Duodenal mucosa (tissue), 2 donors: ENCODE measurements at regions not wholly inside any gene's neighbourhood (a gene's known extent, or its start where the extent isn't known, plus 50 kb on each side); places are given as distances from the start of the nearest gene placed in this dataset.

ENCODE experiments used
- H3K27ac ChIP-seq: one replicate; pipeline ENCODE4 v1.7.0; 2013; ENCODE audit warnings: low read depth, low read length
- H3K27me3 ChIP-seq, 2 donors: one replicate each; pipeline ENCODE4 v1.7.0; 2013; ENCODE audit warnings: low read length in 2 of 2, control low read depth in 1 of 2; ENCODE audit not compliant: insufficient read depth in 2 of 2, control insufficient read depth in 1 of 2
- H3K36me3 ChIP-seq, 2 donors: one replicate each; pipeline ENCODE4 v1.7.0; 2013; ENCODE audit warnings: low read length in 2 of 2, control low read depth in 1 of 2; ENCODE audit not compliant: insufficient read depth in 2 of 2, control insufficient read depth in 1 of 2
- H3K4me1 ChIP-seq, 2 donors: one replicate each; pipeline ENCODE4 v1.7.0; 2013; ENCODE audit warnings: low read length in 2 of 2, control low read depth in 1 of 2; ENCODE audit not compliant: insufficient read depth in 2 of 2, control insufficient read depth in 1 of 2
- H3K4me3 ChIP-seq, 2 donors: one replicate each; pipeline ENCODE4 v1.7.0; 2013; ENCODE audit warnings: low read length in 2 of 2, low read depth in 1 of 2
- H3K9ac ChIP-seq, 2 donors: one replicate each; pipeline ENCODE4 v1.7.0; 2013; ENCODE audit warnings: low read length in 2 of 2, low read depth in 1 of 2
- H3K9me3 ChIP-seq, 2 donors: one replicate each; pipeline ENCODE4 v1.7.0; 2013; ENCODE audit warnings: low read length in 2 of 2, control low read depth in 1 of 2; ENCODE audit not compliant: control insufficient read depth in 1 of 2

DNA sequence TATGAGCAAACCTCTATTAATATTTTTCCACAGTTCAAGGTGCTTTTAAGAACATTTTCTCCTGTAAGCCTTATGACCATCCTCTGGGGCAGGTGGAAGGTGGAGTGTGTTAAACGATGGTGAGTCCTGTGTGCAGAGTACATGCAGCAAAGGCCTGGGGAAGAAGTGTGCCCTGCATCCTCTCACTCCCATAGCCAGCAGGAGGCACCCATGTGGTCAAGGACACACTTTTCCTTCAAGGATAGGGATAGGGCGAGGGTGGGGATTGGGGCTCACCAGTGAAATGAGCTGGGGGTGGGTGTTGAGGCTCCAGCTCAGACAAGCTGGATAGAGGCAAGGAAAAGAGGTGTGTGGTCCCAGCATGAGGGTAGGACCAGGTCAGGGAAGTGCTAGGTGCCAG is 120.8 kb upstream of the KCNE2 start:
- no peaks in the 10 kb centered on the region for H3K9me3 ChIP-seq
- no peak overlapping the region for H3K27ac ChIP-seq
- H3K27me3 ChIP-seq, result no peaks in the 10 kb centered on the region
- no peaks in the 10 kb centered on the region for H3K4me1 ChIP-seq
- H3K9ac ChIP-seq, result no peak overlapping the region
- no peaks in the 10 kb centered on the region for H3K36me3 ChIP-seq
- no peak overlapping the region for H3K4me3 ChIP-seq

DNA sequence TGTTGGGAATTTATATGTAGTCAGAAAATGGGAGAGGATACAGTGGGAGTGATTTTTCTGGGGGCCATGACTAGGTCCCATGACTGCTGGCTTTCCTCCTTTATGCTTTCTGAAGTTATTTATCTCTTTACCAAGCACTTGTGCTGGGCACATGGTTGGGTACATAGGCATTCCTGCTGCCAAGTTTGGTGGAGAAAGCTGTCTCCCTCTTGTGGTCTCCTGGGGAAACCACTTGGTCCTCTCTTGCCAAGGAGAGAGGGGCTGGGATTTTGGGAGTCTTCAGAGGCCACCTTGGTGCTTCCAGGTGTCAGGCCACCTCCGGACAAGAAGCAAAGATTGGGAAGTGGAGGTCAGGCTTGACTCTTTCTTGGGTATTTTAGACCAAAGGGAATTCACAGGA is 120.2 kb upstream of the KCNE2 start:
- no peaks in the 10 kb centered on the region for H3K27me3 ChIP-seq
- no peak overlapping the region for H3K27ac ChIP-seq
- H3K36me3 ChIP-seq, result no peaks in the 10 kb centered on the region
- no peaks in the 10 kb centered on the region for H3K4me1 ChIP-seq
- no peak overlapping the region for H3K4me3 ChIP-seq
- no peak overlapping the region for H3K9ac ChIP-seq
- H3K9me3 ChIP-seq, result no peaks in the 10 kb centered on the region

DNA sequence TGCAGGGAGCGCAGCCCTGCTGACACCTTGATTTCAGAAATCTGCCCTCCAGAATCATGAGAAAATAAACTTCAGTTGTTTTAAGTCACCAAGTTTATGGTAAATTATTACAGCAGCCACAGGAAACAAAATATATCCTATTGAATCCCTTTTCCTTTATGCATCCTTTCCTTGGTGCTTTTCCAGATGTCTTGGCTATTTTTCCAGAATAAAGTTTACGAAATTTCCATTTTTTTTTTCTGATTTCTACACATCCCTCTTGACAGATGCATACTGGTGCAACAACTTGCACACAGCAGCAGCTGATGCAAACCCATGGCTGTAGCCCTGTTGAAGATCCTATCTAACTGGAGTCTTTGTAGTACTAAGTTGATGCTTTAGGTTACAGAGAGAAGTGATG is 111.1 kb upstream of the KCNE2 start:
- H3K4me3 ChIP-seq, result no peak overlapping the region
- H3K4me1 ChIP-seq, result no peaks in the 10 kb centered on the region
- H3K9me3 ChIP-seq, result peaks cover 9% of the 10 kb centered on the region in 2 donors
- H3K9ac ChIP-seq, result no peak overlapping the region
- no peak overlapping the region for H3K27ac ChIP-seq
- H3K27me3 ChIP-seq, result no peaks in the 10 kb centered on the region
- no peaks in the 10 kb centered on the region for H3K36me3 ChIP-seq

DNA sequence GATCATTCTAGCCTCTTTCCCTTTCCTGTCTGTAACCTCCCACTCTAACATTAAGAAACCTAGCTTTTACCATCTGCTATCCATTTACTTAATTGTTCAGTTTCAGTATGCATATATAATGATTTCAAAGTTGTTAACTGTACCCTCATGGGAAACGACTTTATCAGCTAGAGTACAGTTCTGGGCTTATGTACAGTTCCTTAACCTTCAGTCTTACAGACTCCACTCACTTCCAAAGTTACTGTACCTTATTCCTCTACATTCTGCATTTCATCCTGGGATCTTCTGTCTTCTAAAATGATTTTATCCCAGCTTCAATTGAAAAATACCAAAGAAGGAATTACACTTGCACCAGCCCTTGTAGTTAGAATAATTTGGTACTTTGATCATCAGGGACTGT is 108.7 kb upstream of the KCNE2 start:
- peaks cover 9% of the 10 kb centered on the region in 2 donors for H3K9me3 ChIP-seq
- no peak overlapping the region for H3K4me3 ChIP-seq
- no peak overlapping the region for H3K27ac ChIP-seq
- no peaks in the 10 kb centered on the region for H3K36me3 ChIP-seq
- no peak overlapping the region for H3K9ac ChIP-seq
- H3K27me3 ChIP-seq, result no peaks in the 10 kb centered on the region
- H3K4me1 ChIP-seq, result no peaks in the 10 kb centered on the region

DNA sequence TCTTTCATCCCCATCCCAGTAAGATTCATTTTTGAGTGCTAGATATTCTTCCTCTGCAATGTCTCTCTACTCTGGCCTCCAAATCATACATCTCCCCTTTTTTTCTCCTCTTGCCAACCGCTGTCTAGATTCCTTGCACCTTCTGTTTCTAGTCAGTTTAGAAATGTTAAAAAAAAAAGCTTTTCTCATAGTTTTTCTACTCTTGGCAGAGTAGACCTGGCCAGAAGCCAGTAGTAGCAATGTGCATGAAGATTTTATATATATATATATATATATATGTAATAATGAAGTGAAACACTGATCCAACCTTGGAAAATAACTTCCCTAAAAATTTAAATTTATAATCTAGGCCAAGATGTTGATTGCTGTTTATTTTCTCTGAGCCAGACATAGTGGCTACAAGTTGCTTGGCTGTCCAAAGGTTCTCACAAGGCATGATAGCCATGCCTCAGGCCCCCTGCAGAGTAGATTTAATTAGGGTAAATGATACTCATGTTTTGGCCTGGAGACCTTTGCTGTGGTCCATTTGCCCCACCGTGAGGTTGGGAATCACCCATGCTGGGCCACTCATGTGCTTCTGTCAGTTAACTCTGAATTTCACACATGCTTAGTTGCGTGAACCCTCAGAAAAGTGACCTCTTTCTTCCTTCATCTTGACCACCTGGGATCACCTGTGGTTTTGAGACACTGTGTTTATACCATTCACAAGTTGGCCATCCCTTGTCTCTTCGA is 103.4 kb upstream of the KCNE2 start:
- H3K27me3 ChIP-seq, result no peaks in the 10 kb centered on the region
- H3K27ac ChIP-seq, result no peak overlapping the region
- H3K9ac ChIP-seq, result no peak overlapping the region
- no peaks in the 10 kb centered on the region for H3K36me3 ChIP-seq
- peaks cover under 1 to 3% of the 10 kb centered on the region in 2 donors for H3K9me3 ChIP-seq
- H3K4me3 ChIP-seq, result no peak overlapping the region
- no peaks in the 10 kb centered on the region for H3K4me1 ChIP-seq

DNA sequence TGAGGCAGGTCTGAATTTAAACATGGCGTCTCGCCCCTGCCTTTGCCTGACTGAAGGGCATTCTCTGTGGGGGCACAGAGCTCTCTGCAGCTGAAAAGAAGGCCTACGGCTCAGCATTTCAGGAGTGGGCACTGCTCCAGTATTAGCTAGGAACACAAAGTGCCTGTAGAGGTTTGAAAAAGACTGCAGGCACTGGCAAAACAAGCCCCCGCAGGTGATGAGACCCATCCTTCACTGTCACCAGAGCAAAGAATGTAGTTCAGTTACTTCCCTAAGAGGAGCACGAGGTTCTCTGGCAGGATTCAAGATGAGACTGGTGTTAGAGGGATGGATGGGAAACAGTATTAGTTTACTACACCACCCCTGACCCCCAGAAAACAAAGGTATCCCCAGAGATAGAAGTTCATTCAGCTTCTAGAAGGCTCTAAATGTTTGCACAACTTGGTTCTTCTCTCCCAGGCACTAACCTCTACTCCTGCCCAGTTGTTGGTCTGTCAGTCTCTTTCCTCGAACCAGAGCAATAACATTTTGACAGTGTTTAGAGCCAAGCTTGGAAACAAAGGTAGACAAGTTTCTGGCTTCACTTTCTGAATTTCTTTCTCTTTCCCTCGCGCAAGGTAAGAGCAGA is 101.9 kb upstream of the KCNE2 start:
- no peaks in the 10 kb centered on the region for H3K4me1 ChIP-seq
- no peaks in the 10 kb centered on the region for H3K36me3 ChIP-seq
- H3K9ac ChIP-seq, result no peak overlapping the region
- H3K9me3 ChIP-seq, result no peaks in the 10 kb centered on the region
- no peak overlapping the region for H3K4me3 ChIP-seq
- H3K27ac ChIP-seq, result no peak overlapping the region
- no peaks in the 10 kb centered on the region for H3K27me3 ChIP-seq

DNA sequence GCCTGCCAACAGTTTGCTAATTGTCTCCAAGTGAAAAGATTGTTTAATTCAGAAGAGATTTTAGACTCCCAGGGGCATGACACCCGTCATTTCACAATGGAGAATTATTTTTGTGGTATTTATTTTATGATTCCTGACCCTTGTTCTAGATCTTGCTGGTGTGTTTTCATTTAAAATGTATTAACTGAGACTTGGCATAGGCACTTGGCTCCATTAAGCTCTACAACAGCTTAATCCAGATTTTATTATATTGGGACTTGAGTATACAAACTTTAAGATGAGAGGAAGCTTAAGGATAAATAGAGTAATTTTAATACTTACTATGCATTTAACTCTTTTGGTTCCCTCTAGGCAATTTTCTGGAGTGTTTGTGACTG is 101.3 kb upstream of the KCNE2 start:
- H3K27ac ChIP-seq, result no peak overlapping the region
- H3K9ac ChIP-seq, result no peak overlapping the region
- no peak overlapping the region for H3K4me3 ChIP-seq
- no peaks in the 10 kb centered on the region for H3K4me1 ChIP-seq
- H3K27me3 ChIP-seq, result no peaks in the 10 kb centered on the region
- H3K36me3 ChIP-seq, result no peaks in the 10 kb centered on the region
- H3K9me3 ChIP-seq, result no peaks in the 10 kb centered on the region

DNA sequence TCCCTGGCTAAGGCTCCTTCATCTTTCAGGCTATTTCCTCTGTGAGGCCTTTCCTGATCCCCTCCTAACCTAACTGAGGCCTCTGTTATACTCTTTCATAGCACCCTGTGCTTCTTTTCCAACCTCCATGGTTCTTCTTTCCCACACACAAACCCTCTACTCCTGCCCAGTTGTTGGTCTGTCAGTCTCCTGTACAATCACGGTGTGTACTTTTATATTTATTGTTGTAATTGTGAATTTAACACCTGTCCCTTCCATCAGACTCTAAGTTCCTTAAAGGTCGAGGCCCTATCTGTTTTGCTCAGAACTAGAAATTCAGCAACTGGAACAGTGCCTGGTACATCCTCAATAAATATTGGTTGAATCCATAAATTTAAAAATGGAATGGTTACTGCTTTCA is 100.2 kb upstream of the KCNE2 start:
- no peaks in the 10 kb centered on the region for H3K4me1 ChIP-seq
- no peak overlapping the region for H3K9ac ChIP-seq
- no peak overlapping the region for H3K27ac ChIP-seq
- H3K27me3 ChIP-seq, result no peaks in the 10 kb centered on the region
- no peaks in the 10 kb centered on the region for H3K9me3 ChIP-seq
- no peak overlapping the region for H3K4me3 ChIP-seq
- H3K36me3 ChIP-seq, result no peaks in the 10 kb centered on the region

DNA sequence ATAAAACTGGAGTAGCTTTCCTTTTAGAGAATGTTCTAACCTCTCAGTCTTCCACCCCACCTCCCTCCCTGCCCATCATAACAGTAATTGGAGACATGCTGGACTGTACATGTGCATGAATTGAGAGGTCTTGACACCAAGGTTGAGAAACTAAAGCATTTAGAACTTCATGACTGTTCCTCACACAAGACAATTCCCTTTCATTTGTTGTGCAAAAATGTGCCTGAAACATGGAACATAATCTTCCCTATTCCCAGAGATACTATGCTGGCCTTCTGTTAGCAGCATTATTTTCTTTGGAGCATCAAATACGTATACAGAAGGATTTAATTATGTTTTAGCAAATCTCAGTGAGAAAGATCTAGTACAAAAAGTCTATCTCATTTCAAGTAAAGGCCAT is 97.5 kb upstream of the KCNE2 start:
- no peaks in the 10 kb centered on the region for H3K36me3 ChIP-seq
- H3K9me3 ChIP-seq, result no peaks in the 10 kb centered on the region
- no peak overlapping the region for H3K4me3 ChIP-seq
- H3K4me1 ChIP-seq, result no peaks in the 10 kb centered on the region
- H3K27ac ChIP-seq, result no peak overlapping the region
- no peaks in the 10 kb centered on the region for H3K27me3 ChIP-seq
- no peak overlapping the region for H3K9ac ChIP-seq

DNA sequence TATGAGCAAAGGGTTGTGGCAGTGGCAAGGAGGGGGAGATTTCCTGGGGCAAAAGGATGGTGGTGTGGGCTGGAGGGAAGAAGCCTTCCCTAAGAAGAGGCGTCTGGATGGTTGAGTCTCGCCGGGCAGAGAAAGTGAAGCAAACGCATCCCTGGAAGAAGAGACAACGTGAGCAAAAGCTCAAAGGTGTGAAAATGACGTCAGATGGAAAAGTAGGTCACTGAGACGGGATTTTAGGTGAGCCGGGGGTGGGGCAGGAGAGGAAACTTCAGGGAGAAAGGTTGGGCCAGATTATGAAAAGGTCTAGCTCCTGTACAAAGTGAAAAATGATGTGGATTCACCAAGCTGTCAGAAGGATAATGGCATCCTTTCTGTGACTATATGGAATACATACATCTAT is 95.3 kb upstream of the KCNE2 start:
- Histone ChIP-seq H3K4me3 (no peak overlapping the region), H3K27me3 (no peaks in the 10 kb centered on the region), H3K9ac (no peak overlapping the region), H3K27ac (no peak overlapping the region), H3K4me1 (no peaks in the 10 kb centered on the region), H3K9me3 (no peaks in the 10 kb centered on the region), H3K36me3 (no peaks in the 10 kb centered on the region)
